ENCODE measurements at regions not wholly inside any gene's neighbourhood (a gene's known extent, or its start where the extent isn't known, plus 50 kb on each side); places are given as distances from the start of the nearest gene placed in this dataset.

GRCh38 chr6:137673603-137674002 is 179.4 kb upstream of the OLIG3 start:
- Histone ChIP-seq H3K27me3 (ENCODE audit: control insufficient read depth, insufficient read depth, low read length) (no peaks in the 10 kb centered on the region), H3K36me3 (ENCODE audit: control insufficient read depth, insufficient read depth, low read length) (no peaks in the 10 kb centered on the region), H3K9ac (ENCODE audit: insufficient read depth, low read length) (no peak overlapping the region), H3K4me2 (ENCODE audit: extremely low read depth, insufficient read depth, low read length) (no peak overlapping the region), H3K27ac (ENCODE audit: insufficient read depth, low read length) (no peak overlapping the region), H3K4me3 (replicated peaks in 1 of 4; ENCODE audit: control extremely low read depth in 1 of 4, insufficient read depth in 1 of 4, low read depth in 3 of 4, low read length in 4 of 4) (no peak overlapping the region), H3K79me2 (ENCODE audit: control insufficient read depth, insufficient read depth, low read length) (no peaks in the 10 kb centered on the region), H4K20me1 (ENCODE audit: control insufficient read depth, extremely low read depth, insufficient read depth, low read length) (no peaks in the 10 kb centered on the region), H3K9me3 (ENCODE audit: control insufficient read depth, insufficient read depth, low read depth, low read length) (no peaks in the 10 kb centered on the region), H2AFZ (ENCODE audit: low read length) (no peak overlapping the region), H3K4me1 (ENCODE audit: control insufficient read depth, extremely low read depth, insufficient read depth, low read length) (no peaks in the 10 kb centered on the region)
- DNase-seq (ENCODE audit: low read depth in 2 of 2), result no peak
- no peak for TF ChIP-seq CTCF (conservative IDR thresholded peaks at IDR 0.05 in 1 of 2, IDR thresholded peaks at IDR 0.05 in 1 of 2; ENCODE audit: low read depth in 1 of 2, low read length in 2 of 2)
- no peak for TF ChIP-seq EZH2 (IDR thresholded peaks at IDR 0.05; ENCODE audit: low read length, missing control alignments)

GRCh38 chr6:137676888-137677287 is 182.7 kb upstream of the OLIG3 start:
- Histone ChIP-seq H3K4me2 (ENCODE audit: extremely low read depth, insufficient read depth, low read length) (no peak overlapping the region), H2AFZ (ENCODE audit: low read length) (no peak overlapping the region), H3K9me3 (ENCODE audit: control insufficient read depth, insufficient read depth, low read depth, low read length) (no peaks in the 10 kb centered on the region), H4K20me1 (ENCODE audit: control insufficient read depth, extremely low read depth, insufficient read depth, low read length) (no peaks in the 10 kb centered on the region), H3K79me2 (ENCODE audit: control insufficient read depth, insufficient read depth, low read length) (no peaks in the 10 kb centered on the region), H3K36me3 (ENCODE audit: control insufficient read depth, insufficient read depth, low read length) (no peaks in the 10 kb centered on the region), H3K9ac (ENCODE audit: insufficient read depth, low read length) (no peak overlapping the region), H3K27ac (ENCODE audit: insufficient read depth, low read length) (no peak overlapping the region), H3K4me3 (replicated peaks in 1 of 4; ENCODE audit: control extremely low read depth in 1 of 4, insufficient read depth in 1 of 4, low read depth in 3 of 4, low read length in 4 of 4) (no peak overlapping the region), H3K27me3 (ENCODE audit: control insufficient read depth, insufficient read depth, low read length) (no peaks in the 10 kb centered on the region), H3K4me1 (ENCODE audit: control insufficient read depth, extremely low read depth, insufficient read depth, low read length) (no peaks in the 10 kb centered on the region)
- no peak for DNase-seq (ENCODE audit: low read depth in 2 of 2)
- TF ChIP-seq EZH2 (IDR thresholded peaks at IDR 0.05; ENCODE audit: low read length, missing control alignments) (no peak), CTCF (conservative IDR thresholded peaks at IDR 0.05 in 1 of 2, IDR thresholded peaks at IDR 0.05 in 1 of 2; ENCODE audit: low read depth in 1 of 2, low read length in 2 of 2) (no peak)

DNA sequence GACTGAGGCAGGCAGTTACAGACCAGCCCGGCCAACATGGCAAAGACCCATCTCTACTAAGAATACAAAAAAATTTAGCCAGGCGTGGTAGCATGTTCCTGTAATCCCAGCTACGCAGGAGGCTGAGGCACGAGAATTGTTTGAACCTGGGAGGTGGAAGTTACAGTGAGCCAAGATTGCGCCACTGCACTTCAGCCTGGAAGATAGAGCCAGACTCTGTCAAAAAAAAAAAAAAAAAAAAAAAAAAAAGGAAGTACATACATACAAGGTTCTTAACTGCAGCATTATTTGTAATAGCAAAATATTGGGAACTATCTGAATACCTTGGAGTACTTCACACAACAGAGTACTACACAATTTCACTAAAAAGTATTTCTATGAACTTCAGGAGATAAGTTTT is 183.5 kb upstream of the OLIG3 start:
- TF ChIP-seq CTCF (conservative IDR thresholded peaks at IDR 0.05 in 1 of 2, IDR thresholded peaks at IDR 0.05 in 1 of 2; ENCODE audit: low read depth in 1 of 2, low read length in 2 of 2), result no peak
- TF ChIP-seq EZH2 (IDR thresholded peaks at IDR 0.05; ENCODE audit: low read length, missing control alignments), result no peak
- no peak overlapping the region for H3K9ac ChIP-seq (ENCODE audit: insufficient read depth, low read length)
- H3K9me3 ChIP-seq (ENCODE audit: control insufficient read depth, insufficient read depth, low read depth, low read length), result no peaks in the 10 kb centered on the region
- no peak for DNase-seq (ENCODE audit: low read depth in 2 of 2)
- H3K4me1 ChIP-seq (ENCODE audit: control insufficient read depth, extremely low read depth, insufficient read depth, low read length), result no peaks in the 10 kb centered on the region
- no peaks in the 10 kb centered on the region for H3K27me3 ChIP-seq (ENCODE audit: control insufficient read depth, insufficient read depth, low read length)
- no peaks in the 10 kb centered on the region for H4K20me1 ChIP-seq (ENCODE audit: control insufficient read depth, extremely low read depth, insufficient read depth, low read length)
- no peak overlapping the region for H2AFZ ChIP-seq (ENCODE audit: low read length)
- no peaks in the 10 kb centered on the region for H3K36me3 ChIP-seq (ENCODE audit: control insufficient read depth, insufficient read depth, low read length)
- H3K4me3 ChIP-seq (replicated peaks in 1 of 4; ENCODE audit: control extremely low read depth in 1 of 4, insufficient read depth in 1 of 4, low read depth in 3 of 4, low read length in 4 of 4), result no peak overlapping the region
- H3K4me2 ChIP-seq (ENCODE audit: extremely low read depth, insufficient read depth, low read length), result no peak overlapping the region
- H3K27ac ChIP-seq (ENCODE audit: insufficient read depth, low read length), result no peak overlapping the region
- no peaks in the 10 kb centered on the region for H3K79me2 ChIP-seq (ENCODE audit: control insufficient read depth, insufficient read depth, low read length)
